Caco-2 (cell line): ENCODE measurements at regions not wholly inside any gene's neighbourhood (a gene's known extent, or its start where the extent isn't known, plus 50 kb on each side); places are given as distances from the start of the nearest gene placed in this dataset.
A peak's percentile ranks its signal among the peaks of the same experiment; 100 is the strongest.

Experiments
- BruUV-seq: library from RNA; stranded (reverse); fragments of 400-500 nt; replicated peaks from 2 replicates; lab custom pipeline; 2021; lab: Mats Ljungman, UMichigan
- CTCF ChIA-PET: fragments of 300-600 bp; sonication (Branson Sonifier 250); formaldehyde crosslinking; loops from one replicate; lab custom pipeline; 2022; ENCODE audit warnings: antibody characterized with exemption; lab: Charles Lee
- POLR2A ChIA-PET: fragments of 300-600 bp; sonication (Branson Sonifier 250); formaldehyde crosslinking; loops from one replicate; lab custom pipeline; 2022; ENCODE audit warnings: antibody characterized with exemption; lab: Charles Lee
- DNase-seq, 2 experiments: peaks; one replicate each; pipeline versions ENCODE4 v3.0.0 to v3.0.0-alpha.2; 2020 to 2022
- H3K27me3 ChIP-seq: replicated peaks from 2 replicates; pipeline ENCODE4 v1.6.0; 2011; ENCODE audit warnings: low read length; ENCODE audit not compliant: control insufficient read depth, insufficient read depth
- H3K36me3 ChIP-seq: 2 replicates; pipeline ENCODE4 v1.5.1; 2011; ENCODE audit warnings: low read length; ENCODE audit not compliant: control insufficient read depth, insufficient read depth
- H3K4me1 ChIP-seq: fragments of 250-450 bp; sonication (Bioruptor Pico); 2 replicates; pipeline ENCODE4 v1.5.1; 2020; ENCODE audit warnings: mild to moderate bottlenecking
- H3K4me3 ChIP-seq: 2 replicates; pipeline ENCODE4 v1.5.1; 2011; ENCODE audit warnings: low read depth, mild to moderate bottlenecking, control low read depth, low read length
- H3K9me3 ChIP-seq: fragments of 250-450 bp; sonication (Bioruptor Pico); 2 replicates; pipeline ENCODE4 v1.5.1; 2020; ENCODE audit warnings: mild to moderate bottlenecking, moderate library complexity
- H3K27ac Mint-ChIP-seq: one replicate; pipeline ENCODE4 v1.8.0; 2022; ENCODE audit warnings: mixed read lengths; ENCODE audit not compliant: unreplicated experiment
- H3K27me3 Mint-ChIP-seq: one replicate; pipeline ENCODE4 v1.8.0; 2022; ENCODE audit warnings: mixed read lengths; ENCODE audit not compliant: insufficient read depth, unreplicated experiment
- H3K36me3 Mint-ChIP-seq: one replicate; pipeline ENCODE4 v1.8.0; 2022; ENCODE audit warnings: mild to moderate bottlenecking, mixed read lengths; ENCODE audit not compliant: insufficient read depth, unreplicated experiment
- H3K4me1 Mint-ChIP-seq: one replicate; pipeline ENCODE4 v1.8.0; 2022; ENCODE audit warnings: low read depth, mixed read lengths; ENCODE audit not compliant: unreplicated experiment
- H3K4me3 Mint-ChIP-seq: one replicate; pipeline ENCODE4 v1.8.0; 2022; ENCODE audit warnings: mild to moderate bottlenecking, moderate library complexity, mixed read lengths; ENCODE audit not compliant: unreplicated experiment
- H3K9me3 Mint-ChIP-seq: one replicate; pipeline ENCODE4 v1.8.0; 2022; ENCODE audit warnings: mixed read lengths; ENCODE audit not compliant: unreplicated experiment
- CTCF ChIP-seq, 2 experiments: fragments of 200-600 bp in 1 of 2; IDR thresholded peaks; 1 replicate in 1 of 2; 2 replicates in 1 of 2; pipeline versions ENCODE4 v1.5.1 to v1.8.0; 2011 to 2022; ENCODE audit warnings: antibody characterized with exemption in 1 of 2, control low read depth in 1 of 2, inconsistent platforms in 1 of 2, low read depth in 1 of 2, low read length in 1 of 2, mild to moderate bottlenecking in 1 of 2, moderate library complexity in 1 of 2; ENCODE audit not compliant: insufficient read depth in 1 of 2, severe bottlenecking in 1 of 2, unreplicated experiment in 1 of 2
- intact Hi-C: fragments of 100-400 bp; cut with micrococcal nuclease; formaldehyde crosslinking; loops from one replicate; pipeline ENCODE4 v1.10.0; 2022; ENCODE audit not compliant: unreplicated experiment

- CTCF ChIA-PET, result no interaction called here
- Mint-ChIP-seq H3K27me3 (no peaks in the 10 kb centered on the region), H3K4me1 (no peaks in the 10 kb centered on the region), H3K9me3 (no peaks in the 10 kb centered on the region), H3K27ac (no peak overlapping the region), H3K36me3 (no peaks in the 10 kb centered on the region), H3K4me3 (no peak overlapping the region)
- H3K36me3 ChIP-seq, result no peaks in the 10 kb centered on the region
- H3K27me3 ChIP-seq, result no peaks in the 10 kb centered on the region
- no peak for TF ChIP-seq CTCF (IDR thresholded peaks at IDR 0.05; ENCODE audit: insufficient read depth in 1 of 2, low read depth in 1 of 2, low read length in 1 of 2, severe bottlenecking in 1 of 2, unreplicated experiment in 1 of 2)
- no peak for DNase-seq
- H3K4me3 ChIP-seq, result no peak overlapping the region
- no peaks in the 10 kb centered on the region for H3K4me1 ChIP-seq
- H3K9me3 ChIP-seq, result no peaks in the 10 kb centered on the region
- no TSS peak for BruUV-seq
- intact Hi-C loops, result no loop called here
- POLR2A ChIA-PET, result no interaction called here
Measured at GRCh38 chr14:46279327-46279726, 372.3 kb downstream of the RPL10L start.

- Histone ChIP-seq H3K4me3 (no peak overlapping the region), H3K27me3 (no peaks in the 10 kb centered on the region), H3K9me3 (no peaks in the 10 kb centered on the region), H3K4me1 (no peaks in the 10 kb centered on the region), H3K36me3 (no peaks in the 10 kb centered on the region)
- no TSS peak for BruUV-seq
- POLR2A ChIA-PET, result no interaction called here
- Mint-ChIP-seq H3K27ac (no peak overlapping the region), H3K4me1 (no peaks in the 10 kb centered on the region), H3K36me3 (no peaks in the 10 kb centered on the region), H3K9me3 (no peaks in the 10 kb centered on the region), H3K4me3 (no peak overlapping the region), H3K27me3 (peaks cover 4% of the 10 kb centered on the region)
- peak in 1 of 2 experiments; percentile 5 for DNase-seq
- TF ChIP-seq CTCF (IDR thresholded peaks at IDR 0.05; ENCODE audit: insufficient read depth in 1 of 2, low read depth in 1 of 2, low read length in 1 of 2, severe bottlenecking in 1 of 2, unreplicated experiment in 1 of 2), result peak in 1 of 2 experiments; percentile 40
- intact Hi-C loops, result loop anchor here (1.0 kb wide), 1 partner anchor 211 kb away; no protein-coding TSS in a partner anchor
- CTCF ChIA-PET, result no interaction called here
Measured at GRCh38 chr14:46259536-46259935, 392.0 kb downstream of the RPL10L start.

- no peak for TF ChIP-seq CTCF (IDR thresholded peaks at IDR 0.05; ENCODE audit: insufficient read depth in 1 of 2, low read depth in 1 of 2, low read length in 1 of 2, severe bottlenecking in 1 of 2, unreplicated experiment in 1 of 2)
- Mint-ChIP-seq H3K36me3 (no peaks in the 10 kb centered on the region), H3K27ac (no peak overlapping the region), H3K9me3 (no peaks in the 10 kb centered on the region), H3K27me3 (peaks cover 6% of the 10 kb centered on the region), H3K4me1 (no peaks in the 10 kb centered on the region), H3K4me3 (no peak overlapping the region)
- ChIA-PET POLR2A (no interaction called here), CTCF (no interaction called here)
- Histone ChIP-seq H3K4me1 (no peaks in the 10 kb centered on the region), H3K9me3 (no peaks in the 10 kb centered on the region), H3K36me3 (no peaks in the 10 kb centered on the region), H3K27me3 (no peaks in the 10 kb centered on the region), H3K4me3 (no peak overlapping the region)
- no peak for DNase-seq
- no TSS peak for BruUV-seq
- intact Hi-C loops, result no loop called here
Measured at GRCh38 chr14:46256381-46256780, 395.2 kb downstream of the RPL10L start.
